HG03565 (cell line): ENCODE measurements at regions not wholly inside any gene's neighbourhood (a gene's known extent, or its start where the extent isn't known, plus 50 kb on each side); places are given as distances from the start of the nearest gene placed in this dataset.

Experiments used
- ATAC-seq: cut with Tn5 transposase; IDR thresholded peaks from one replicate; pipeline ENCODE4 v1.9.1; 2021; ENCODE audit warnings: mild to moderate bottlenecking, moderate library complexity; ENCODE audit not compliant: unreplicated experiment

DNA sequence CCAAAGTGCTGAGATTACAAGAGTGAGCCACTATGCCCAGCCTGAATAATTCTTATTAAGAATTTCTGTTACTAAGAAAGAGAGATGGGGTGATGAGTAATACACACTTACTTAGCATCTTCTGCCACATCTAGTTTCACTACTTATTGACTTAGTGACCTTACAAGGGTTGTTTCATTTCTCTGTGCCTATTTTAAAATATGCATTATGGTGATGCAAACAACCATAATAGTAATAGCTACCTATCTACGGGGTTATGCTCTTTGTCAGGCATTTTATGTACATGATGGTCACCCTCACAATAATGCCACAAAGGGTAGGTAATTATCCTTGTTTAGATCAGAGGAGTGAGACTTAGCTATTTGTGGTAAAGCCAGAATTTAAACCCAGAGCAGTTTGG is 499.0 kb upstream of the SGCD start:
- peak; percentile 99 for ATAC-seq

DNA sequence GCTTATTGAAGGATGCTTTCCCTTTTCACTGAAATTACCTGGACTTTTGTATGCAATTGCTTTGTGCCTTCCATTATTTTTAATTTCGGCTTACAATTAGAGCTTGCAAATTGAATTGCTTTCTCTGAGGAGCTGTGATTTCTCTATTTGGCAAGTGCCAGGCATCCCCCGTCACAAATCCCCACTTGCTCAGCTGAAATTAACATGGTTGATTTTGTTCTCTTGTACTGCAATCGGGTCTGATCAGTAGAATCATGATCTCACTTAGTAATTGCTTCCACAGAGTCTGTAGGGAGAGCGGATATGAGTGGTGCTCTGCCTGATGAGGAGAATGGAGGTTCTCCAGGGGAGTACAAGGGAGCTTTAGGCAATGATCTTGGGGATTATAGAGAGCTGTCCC is 495.5 kb upstream of the SGCD start:
- no peak for ATAC-seq

DNA sequence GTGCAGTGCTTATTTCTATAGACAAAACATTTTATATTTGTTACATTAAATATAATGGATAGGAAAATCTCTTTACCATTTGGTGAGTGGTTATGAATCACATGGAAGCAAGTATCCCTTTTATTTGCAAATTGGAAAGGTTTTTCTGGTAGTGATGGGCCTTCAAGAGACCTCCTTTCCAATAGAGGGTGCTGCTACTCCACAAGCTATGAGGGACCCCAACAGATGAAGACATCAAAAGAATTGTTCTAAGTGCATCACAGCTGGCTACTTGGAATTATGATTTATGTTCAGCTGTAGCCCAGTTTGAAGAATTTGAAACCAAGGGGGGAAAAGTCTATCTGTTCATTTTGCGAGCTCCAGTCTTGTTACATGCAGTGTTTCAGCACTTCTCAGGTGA is 493.7 kb upstream of the SGCD start:
- no peak for ATAC-seq

DNA sequence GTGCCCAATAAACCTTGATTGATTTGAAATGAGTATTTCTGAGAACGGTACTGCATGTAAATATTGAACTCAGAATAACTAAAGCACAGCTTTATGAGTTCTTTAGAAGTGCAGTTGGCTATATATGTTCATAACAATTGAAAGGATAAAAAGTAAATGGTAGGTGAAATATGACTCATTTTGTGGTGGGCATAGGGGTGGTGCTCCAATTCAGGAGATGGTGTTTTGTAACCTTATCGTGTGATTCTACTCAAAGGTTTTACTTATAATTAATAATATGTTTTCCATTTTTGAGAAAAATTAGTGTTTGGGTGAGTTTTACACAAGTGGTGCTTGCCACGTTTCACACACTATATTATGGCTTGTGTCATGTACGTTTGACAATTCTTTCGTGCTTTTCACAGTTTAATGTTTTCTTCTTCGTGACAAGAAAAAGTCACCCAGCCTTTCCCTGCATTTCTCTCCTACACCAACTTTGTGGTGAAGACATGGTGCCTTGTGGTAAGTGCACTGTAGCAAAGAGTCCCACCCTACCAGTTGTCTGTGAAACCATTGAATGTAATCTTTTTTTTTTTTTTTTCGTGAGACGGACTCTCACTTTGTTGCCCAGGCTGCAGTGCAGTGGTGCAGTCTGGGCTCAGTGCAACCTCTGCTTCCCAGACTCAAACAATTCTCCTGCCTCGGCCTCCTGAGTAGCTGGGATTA is 492.5 kb upstream of the SGCD start:
- ATAC-seq: no peak

DNA sequence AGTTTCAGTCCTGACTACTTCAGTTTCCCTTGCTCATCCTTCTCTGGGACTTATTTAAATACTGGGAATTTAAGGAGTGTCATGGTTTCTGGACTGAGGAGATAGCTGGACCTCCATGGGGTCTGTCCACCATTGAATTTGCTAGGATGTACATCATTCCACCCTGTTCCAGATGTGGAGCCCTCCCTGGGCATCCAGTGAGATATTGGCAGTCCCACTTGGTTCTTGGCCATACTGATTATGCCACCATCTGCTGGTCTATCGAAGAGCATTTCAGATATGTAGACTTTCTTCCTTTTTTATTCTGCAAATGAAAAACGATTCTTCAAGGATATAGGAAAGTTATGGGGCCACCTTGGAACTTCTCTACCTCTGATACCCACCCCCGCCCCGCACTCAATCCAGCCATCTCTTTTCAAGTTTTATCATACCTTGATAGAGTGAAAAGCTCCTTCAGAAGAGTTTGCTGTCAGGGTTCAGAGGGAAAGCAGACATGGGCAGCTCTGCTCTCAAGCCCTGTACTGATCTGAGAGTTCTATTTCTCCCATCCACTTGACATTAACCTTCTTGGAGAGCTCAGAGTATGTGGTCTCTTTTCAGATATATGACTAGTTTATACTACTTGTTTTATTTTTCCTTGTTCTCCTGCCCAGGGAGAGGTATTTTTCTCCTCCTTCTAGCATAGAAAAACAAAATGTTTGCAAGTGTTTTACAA is 490.7 kb upstream of the SGCD start:
- ATAC-seq: no peak

DNA sequence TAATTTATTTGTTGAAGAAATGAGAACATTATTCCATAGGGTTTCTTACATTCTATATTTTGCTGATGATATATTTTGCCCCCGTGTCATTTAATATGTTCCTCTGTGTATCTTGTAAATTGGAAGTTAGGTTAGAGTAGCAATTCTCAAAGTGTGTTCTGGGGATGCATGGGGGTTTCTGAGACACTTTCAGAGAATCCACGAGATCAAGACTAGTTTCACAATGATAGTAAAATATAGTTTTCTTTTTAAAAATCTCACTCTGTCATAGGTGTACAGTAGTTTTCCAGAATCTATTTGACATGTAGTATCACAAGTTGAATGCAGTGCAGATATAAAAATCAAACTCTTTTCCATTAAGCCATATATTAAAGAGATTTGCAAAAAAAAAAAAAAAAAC is 488.6 kb upstream of the SGCD start:
- no peak for ATAC-seq

DNA sequence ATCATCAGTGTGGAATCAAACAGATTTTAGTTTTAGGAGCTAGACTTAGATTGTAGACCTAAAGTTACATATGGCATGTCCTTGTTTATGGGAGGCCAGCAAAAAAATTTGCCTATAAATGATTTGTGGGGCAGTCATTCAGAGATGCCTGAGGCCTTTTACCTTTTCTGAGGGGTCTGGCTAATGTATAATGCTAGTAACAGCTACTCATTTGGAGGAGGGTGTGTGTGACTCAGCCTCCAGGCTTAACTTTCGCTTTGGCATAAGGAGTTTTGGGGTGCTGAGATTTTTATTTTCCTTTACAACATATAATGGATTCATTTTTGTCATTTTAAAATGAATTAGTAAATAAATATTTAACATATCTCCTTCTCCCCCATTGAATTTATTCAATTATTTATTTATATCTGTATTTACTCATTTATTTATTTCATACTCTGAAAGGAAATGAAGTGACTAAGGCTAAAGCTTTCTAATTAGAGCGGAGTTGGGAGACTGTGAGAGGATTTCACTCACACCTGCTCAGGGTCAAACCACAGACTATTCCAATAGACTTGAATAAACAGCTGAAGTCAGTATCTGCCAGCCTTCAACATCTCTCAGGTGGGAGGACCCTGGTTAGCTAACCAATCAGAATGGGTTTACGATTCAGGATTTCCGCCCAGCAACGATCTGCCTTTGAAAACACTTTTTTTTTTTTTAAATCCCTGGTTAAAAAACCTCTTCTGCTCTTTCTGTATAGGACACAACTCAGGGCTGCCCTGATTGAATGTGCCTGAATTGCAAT is 487.5 kb upstream of the SGCD start:
- ATAC-seq: no peak

DNA sequence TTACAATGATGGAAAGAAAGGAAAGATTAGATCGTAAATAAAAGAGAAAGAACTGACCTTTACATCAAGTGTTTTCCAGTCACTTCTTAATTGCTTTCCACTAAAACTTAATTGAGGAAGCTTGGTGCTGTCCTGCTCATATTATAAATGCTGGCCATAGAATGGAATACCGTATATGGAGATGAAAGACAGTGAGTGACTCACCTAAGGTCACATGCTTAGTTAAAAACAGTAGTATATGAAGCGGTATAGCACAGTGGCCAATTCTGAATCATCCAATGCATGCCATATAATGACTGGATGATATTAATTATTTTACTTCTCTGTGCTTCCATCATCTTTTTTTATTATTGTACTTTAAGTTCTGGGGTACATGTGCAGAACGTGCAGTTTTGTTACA is 482.4 kb upstream of the SGCD start:
- ATAC-seq: no peak

DNA sequence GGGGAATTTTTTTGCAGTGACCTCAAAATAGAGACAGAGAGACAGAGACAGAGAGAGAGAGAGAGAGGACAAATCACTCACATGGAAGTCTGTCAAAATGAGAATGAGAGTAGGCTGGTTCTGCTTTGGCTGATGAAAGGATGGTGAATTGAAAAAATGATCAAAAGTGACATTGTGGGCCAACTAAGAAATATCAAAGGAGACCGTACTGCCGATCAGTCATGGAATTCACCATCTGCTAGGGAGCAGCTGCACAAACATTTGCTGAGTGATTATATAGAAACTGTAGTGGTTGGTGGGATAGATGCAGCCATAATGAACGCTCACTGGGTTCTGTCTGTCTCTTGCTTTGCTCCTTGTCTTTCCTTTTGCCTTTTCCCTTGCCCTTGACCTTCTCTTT is 476.6 kb upstream of the SGCD start:
- no peak for ATAC-seq

DNA sequence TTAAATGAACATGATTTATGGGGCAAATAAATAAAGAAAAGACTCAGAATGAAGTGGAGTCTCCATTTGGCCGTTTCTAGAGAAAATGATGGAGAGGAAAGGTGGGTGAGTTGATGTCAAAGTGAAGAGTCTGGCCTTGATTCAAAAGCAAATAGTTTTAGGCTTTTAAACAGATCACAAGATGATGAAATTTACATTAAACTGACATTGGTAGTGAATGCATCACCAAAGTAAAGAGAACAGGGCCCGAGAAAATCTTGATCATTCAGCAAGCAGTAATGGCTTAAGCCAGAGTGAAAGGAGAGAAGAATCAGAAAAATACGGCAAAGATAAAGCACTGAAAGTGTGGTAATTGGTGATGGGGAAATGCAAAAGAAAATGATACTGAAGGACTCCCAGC is 460.0 kb upstream of the SGCD start:
- no peak for ATAC-seq

DNA sequence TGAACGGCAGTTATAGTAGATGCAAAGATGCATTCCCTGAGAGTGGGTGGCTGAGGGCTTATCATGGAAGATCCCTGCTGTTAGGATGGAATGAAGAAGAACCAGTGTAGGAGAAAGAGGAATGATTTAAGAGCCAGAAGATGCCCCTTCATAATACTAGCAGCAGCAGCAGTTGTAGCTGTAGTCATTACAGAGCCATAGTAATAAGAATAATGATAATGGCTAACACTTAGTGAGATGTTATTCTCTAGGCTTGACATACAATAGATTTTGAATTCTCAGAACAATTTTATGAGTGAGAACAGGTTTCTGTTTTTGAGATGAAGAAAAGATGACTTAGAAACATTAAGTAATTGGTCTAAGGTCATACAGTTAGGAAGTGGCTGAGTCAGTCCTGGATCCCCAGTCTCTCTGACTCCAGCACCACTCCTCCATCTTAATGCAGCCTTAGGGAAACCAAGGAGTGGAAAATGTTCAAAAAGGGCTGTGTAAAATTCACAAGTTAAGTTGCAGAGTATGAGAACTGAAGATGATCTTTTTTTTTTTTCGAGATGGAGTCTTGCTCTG is 459.4 kb upstream of the SGCD start:
- no peak for ATAC-seq

DNA sequence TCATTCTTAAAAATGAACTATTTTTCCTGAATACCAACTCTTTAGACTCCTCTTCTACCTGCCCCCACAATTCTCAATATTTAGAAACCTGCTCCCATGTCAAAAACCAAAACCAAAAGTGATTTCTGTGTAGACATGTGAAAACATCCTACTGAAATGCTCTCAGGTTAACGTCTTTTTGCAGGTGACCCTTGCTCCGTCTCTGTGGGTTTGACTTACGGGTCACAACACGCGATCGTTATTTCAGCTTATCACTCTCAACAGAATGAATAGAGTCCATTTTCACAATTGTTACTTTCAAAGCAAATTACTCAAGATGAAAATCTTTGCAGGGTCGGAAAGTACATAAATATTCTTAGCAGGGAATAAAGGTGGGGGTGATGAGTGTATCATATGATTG is 456.3 kb upstream of the SGCD start:
- ATAC-seq: no peak

DNA sequence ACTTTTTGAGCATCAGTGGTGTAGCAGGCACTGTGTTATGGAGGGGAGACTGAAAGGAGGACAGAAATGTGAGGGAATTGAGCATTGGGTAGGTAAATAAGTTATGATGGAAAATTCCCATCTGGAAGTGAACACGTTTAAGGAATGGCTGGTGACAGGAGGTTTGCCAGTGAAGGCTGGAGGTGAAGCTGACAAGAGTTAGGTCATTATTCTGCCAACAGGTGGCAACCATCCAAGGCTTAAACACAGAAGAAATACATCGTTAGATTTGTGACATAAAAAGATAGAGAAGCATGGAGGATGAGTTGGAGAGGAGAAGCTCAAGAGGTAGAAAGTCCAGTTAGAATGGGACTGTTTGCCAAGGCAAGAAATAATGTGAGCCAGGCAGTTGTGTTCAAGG is 455.3 kb upstream of the SGCD start:
- ATAC-seq: no peak

DNA sequence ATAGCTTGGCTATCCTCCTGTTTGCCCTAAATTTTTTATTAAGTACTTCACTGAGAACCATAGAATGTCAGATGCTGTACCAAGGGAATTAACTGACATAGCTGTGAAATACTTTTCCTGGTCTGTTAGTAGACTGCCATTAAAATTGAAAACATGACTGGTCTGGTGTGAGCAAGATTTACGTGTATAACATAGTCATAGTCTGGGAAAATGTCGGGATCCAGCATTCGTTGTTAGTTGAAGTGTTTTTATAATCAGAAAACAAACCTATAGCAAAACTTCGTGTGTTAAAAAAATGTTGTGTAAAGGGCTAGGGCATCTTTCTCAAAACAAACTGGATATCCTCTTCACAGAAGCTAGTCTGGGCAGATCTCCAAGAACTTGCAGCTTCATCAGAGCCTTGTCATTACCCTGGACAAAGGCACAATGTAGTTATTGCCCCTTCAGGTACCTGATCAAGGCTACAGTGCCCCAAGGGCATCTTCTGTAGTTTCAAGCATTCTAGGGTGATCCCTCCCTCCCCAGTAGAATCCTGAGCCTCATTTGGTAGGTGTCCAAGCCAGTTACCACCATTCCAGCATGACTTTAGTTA is 454.2 kb upstream of the SGCD start:
- ATAC-seq: no peak

DNA sequence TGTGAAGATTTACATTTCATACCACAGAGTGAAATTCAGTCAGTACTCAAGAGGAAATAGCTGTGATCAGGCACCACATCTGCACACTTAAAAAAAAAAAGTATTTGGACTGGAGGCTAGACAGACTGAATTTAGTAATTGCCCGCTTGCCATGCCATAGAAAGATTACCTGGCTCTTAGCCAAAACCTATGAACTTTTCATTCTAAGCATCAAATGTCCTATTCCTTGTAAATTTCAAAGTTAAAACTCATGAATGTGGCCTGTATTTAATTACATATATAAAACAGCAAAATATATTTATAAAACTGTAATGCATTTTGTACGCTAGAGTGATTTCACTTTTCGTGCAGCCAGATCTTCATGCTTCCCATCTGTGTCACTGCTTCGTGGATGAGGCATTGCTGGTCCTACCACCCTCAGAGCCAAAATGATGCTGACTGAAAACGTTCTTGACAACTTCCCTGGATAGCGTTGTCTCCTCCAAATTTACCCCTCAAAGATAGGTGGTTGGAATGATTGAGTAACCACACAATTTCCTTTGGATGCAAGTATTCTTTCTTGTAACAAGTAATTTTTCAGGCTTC is 447.9 kb upstream of the SGCD start:
- ATAC-seq: no peak

DNA sequence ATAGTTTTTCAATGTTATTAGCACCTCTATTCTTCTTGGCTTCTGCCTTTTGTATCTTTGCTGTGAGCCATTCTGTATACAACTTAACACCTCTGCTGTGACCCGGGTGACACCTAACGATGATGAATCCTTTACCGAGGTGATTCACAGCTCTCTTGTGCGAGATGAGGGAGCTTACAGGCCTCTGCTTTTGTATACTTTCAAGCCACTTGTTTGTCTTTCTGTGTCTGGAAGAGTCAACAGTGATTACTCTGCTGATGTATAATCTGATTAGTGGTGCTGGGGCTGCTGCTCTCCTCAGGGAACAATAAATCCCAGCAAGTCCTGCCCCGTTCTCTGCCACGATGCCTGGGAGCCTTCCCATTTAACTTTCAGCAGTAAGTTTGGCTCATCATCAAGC is 442.9 kb upstream of the SGCD start:
- no peak for ATAC-seq

DNA sequence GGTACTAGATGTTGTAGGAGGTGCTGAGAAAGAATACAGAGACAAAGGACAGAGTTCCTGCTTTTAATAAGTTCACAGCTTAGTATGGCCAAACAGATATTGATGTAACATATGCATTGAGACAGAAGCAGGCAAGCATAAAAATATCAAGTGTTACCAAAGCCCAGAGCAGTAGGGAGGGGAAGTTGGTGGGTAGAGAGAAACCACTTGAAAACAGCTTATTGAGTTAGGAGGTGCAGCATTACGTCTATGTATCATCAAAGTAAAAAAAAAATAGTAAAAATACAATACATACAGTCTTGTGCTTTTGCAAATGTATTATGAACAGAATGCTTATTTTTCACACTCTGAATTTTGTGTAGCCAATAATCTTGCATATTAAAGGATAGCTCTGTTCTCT is 441.8 kb upstream of the SGCD start:
- no peak for ATAC-seq

DNA sequence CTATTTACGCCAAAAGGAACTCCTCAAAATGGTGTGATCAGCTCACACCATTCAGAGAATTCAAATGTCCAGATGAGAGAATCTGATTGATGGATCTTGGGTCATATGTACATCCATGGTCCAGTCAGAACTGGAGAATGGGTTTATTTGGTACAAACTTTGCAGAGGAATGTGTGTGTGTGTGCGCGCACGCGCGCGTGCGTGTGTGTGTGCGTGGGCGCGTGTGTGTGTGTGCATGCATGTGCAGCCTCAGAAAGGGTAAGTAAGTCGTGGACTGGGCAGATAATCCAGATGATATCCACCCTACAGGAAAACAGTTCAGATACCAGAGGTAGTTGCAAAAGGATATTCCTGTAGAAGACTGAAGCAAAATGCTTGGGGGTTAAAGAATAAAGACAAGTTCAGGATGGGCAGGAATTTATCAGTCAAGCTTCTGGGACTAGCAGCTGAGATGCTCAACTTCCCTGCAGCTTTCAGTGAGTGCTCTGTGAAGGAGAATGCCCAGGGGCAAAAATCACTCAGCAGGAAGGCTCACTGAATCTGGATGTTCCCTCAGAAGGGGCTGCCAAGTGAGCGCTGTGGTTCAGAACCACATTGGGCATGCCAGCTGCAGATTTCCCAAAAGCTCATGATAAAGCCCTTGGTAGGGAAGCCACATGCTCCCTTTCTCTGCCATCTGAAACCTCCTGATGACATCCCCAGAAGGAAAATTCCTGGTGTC is 440.5 kb upstream of the SGCD start:
- ATAC-seq: no peak

DNA sequence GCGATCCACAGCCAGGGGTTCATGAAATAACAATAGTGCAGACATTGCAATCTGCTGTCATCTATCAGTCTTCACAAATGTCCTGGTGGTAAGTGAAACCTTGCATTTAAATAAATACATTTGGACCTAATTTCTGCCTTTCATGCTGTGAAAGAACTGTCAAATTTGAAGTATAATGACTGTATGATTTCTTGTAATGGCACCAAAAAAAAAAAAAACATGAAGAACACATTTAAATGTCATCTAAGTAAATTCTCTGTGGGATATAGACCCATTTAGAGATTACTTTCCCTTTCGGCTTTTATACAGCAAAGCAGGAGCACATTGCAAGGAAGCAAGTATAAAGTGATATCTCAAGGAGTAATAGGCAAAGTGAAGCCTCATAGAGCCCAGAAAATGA is 431.5 kb upstream of the SGCD start:
- ATAC-seq: no peak

DNA sequence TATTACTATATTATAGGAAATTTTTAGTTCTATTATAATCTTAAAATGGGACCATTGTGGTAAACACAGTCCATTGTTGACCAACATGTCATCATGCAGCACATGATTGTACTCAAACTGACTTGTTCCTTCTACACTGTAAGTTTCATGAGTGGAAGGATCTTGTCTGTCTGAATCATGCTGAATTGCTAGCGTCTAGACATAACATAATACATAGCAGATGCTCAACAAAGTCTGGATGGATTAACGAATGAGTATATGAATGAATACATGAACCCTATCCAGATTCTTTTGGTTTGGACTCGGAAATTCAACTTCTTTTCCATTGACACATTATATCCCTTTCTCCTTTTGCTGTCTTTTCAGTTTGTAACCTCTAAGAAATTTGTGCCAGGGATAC is 429.2 kb upstream of the SGCD start:
- no peak for ATAC-seq
